AG09319 (cell line): ENCODE measurements at regions not wholly inside any gene's neighbourhood (a gene's known extent, or its start where the extent isn't known, plus 50 kb on each side); places are given as distances from the start of the nearest gene placed in this dataset.

Experiments
- DNase-seq: peaks from one replicate; pipeline ENCODE4 v3.0.0-alpha.2; 2010; ENCODE audit warnings: low read depth; ENCODE audit errors: extremely low read depth
- TF ChIP-seq, protein P1 (sequence below): IDR thresholded peaks from 2 replicates; pipeline ENCODE4 v1.5.1; 2011; ENCODE audit warnings: low read depth, mild to moderate bottlenecking, inconsistent platforms, low read length, moderate library complexity

DNA sequence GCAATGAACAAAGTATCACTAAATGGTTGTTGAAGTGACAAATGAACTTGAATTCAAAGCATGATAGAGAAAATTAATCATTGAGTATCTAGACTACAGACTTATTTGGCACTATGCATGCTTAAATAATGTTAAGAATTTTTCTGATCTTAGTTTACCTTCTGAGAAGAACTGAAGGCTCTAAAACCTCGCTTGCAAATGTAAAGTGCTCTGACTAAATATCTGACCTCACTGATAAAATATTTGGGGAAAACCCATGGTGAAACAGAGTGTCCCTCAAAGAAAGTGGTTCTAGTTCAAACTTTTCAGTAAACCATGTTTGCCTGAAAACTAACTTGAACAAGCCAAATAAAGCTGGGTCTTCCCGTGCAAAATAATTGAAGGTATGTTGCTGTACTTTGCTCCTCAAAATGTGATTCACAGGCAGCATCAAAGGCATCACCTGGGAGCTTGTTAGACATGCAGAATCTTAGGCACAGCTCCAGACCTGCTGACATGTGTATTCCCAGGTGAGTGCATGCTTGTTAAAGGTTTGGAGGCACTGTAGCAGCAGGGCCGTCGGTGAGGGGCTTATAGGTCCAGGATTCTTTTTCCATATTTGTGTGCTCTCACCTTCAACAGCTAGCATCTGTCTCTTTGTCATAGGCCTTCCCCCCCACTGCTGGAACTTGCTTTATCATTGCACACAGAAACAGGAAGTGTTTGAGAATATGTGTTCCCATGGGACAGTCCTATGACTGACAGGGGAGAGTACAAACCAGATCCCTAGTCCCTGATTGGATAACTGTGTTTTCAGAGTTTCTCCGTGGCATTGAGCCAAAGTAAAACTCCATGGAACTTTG is 524.2 kb upstream of the LMCD1 start:
- TF ChIP-seq, protein P1, sequence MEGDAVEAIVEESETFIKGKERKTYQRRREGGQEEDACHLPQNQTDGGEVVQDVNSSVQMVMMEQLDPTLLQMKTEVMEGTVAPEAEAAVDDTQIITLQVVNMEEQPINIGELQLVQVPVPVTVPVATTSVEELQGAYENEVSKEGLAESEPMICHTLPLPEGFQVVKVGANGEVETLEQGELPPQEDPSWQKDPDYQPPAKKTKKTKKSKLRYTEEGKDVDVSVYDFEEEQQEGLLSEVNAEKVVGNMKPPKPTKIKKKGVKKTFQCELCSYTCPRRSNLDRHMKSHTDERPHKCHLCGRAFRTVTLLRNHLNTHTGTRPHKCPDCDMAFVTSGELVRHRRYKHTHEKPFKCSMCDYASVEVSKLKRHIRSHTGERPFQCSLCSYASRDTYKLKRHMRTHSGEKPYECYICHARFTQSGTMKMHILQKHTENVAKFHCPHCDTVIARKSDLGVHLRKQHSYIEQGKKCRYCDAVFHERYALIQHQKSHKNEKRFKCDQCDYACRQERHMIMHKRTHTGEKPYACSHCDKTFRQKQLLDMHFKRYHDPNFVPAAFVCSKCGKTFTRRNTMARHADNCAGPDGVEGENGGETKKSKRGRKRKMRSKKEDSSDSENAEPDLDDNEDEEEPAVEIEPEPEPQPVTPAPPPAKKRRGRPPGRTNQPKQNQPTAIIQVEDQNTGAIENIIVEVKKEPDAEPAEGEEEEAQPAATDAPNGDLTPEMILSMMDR = no peak
- DNase-seq = no peak

GRCh38 chr3:7978087-7978422 is 523.6 kb upstream of the LMCD1 start:
- no peak for DNase-seq
- TF ChIP-seq, protein P1 = no peak

GRCh38 chr3:7982126-7982525 is 519.5 kb upstream of the LMCD1 start:
- no peak for DNase-seq
- TF ChIP-seq, protein P1 = no peak

GRCh38 chr3:7999384-7999783 is 502.2 kb upstream of the LMCD1 start:
- TF ChIP-seq, protein P1 = no peak
- DNase-seq = no peak

DNA sequence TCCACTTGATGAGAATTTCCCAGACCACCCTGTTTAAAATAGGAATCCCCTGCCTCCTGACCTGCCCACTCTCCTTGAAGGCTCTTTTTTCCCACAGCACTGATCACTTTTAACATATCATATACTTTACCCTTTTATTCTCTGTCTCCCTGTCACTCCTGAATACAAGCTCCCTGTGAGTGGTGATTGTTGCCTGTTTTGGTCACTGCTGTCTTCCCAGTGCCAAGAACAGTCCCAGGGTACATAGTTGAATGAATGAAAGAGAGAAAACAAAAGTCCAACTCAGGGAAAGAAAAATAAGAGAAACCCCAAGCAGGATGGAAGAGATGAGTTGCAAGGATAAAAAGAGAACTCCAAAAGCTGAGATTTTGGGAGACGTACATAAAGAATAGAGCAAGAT is 500.3 kb upstream of the LMCD1 start:
- TF ChIP-seq, protein P1 = no peak
- no peak for DNase-seq

- no peak for DNase-seq
- TF ChIP-seq, protein P1 = no peak
These were observed 499.9 kb upstream of the LMCD1 start for GRCh38 chr3:8001712-8002111.

GRCh38 chr3:8011902-8012301 is 489.7 kb upstream of the LMCD1 start:
- TF ChIP-seq, protein P1 = no peak

More at GRCh38 chr3:8011902-8012301, 489.7 kb upstream of the LMCD1 start:
- no peak for DNase-seq
